Activated CD4-positive, alpha-beta T cell treated with anti-CD3 and anti-CD28 coated beads for 48 hours (primary cell): ENCODE measurements at regions not wholly inside any gene's neighbourhood (a gene's known extent, or its start where the extent isn't known, plus 50 kb on each side); places are given as distances from the start of the nearest gene placed in this dataset.

ENCODE experiments used
- DNase-seq: peaks from one replicate; pipeline ENCODE4 v3.0.0-alpha.2; 2020

- no peak for DNase-seq
Observed at GRCh38 chr4:107312366-107312765, 276.3 kb upstream of the DKK2 start.

- DNase-seq, result no peak
Observed at GRCh38 chr4:107304699-107305286, 268.7 kb upstream of the DKK2 start.

GRCh38 chr4:107299646-107300045 is 263.5 kb upstream of the DKK2 start:
- DNase-seq, result no peak

DNA sequence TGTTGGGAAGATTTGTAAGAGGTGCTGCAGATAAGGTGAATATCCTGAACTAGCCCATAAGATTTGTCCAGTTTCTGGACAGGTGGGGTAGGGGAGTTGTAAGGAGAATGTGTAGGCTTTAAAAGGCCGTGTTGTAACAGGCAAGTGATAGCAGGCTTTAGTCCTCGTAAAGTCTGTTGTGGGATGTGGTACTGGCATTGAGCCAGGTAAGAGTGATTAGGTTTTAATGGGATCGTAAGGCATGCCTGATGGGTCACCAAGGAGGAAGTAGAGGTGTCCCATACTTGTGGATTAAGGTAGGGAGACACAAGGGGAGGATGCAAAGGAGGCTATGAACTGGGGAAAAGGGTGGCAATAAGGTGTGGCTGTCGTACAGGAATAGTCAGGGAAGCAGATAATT is 256.9 kb upstream of the DKK2 start:
- DNase-seq, result no peak

DNA sequence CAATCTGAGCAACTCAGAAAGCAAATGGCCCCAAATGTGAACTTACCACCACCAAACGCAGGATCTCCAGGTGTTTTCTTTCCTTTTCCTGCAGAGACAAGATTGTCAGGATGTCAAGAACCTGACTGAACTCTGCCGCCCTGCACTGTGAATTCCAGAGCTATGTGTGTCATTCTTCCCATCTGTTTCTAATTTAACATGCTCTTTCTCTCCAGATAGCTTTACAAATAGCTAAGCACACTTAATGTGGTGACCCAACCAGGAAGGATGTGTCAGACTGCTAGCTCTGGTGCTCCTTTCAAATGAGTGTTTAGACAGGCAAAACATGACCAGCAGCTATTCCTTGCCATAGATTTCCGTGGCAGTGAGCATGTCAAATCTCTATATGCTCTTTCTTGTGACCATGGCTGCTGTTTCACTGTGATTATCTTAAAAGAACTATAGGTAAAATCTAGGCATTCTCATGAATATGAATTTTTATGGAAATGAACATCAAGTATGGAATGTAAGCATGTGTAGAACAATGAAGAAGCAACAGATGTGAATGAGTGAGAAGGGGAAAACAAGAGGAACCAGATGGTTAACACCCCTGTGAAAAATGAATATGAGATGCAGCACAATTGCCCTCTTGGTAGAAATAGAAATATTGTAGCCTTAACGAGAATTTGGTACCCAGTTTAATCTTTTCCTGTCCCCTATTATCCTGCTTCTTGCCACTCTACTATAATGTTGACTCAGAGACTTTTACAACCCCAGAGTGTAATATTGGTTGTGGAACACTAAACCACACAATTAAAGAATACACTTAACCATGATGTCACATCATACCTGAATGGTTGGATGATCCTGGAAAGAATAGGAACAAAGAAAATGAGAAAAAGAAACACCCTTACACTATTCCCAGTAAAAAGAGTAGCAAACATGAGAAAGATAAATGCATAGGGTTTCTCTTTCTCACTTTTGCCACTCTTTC is 247.8 kb upstream of the DKK2 start:
- DNase-seq, result no peak

DNA sequence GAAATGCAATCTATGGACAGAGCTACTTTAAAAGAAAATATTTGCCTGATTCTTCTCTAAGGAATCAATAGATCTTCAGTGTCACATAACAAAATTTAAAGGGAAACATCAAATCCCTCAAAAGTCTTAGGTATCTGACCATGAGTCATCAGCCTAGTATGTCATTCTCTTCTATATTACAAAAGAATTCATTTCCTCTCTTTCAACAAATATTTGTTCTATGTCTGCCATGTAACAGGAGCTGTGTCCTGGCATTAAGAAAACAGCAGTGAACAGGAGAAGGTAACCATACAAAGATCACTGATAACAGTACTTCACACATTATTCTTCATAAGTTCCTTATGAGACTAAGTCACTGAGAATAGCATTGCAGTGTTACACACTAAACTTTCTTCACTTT is 243.6 kb upstream of the DKK2 start:
- no peak for DNase-seq

DNA sequence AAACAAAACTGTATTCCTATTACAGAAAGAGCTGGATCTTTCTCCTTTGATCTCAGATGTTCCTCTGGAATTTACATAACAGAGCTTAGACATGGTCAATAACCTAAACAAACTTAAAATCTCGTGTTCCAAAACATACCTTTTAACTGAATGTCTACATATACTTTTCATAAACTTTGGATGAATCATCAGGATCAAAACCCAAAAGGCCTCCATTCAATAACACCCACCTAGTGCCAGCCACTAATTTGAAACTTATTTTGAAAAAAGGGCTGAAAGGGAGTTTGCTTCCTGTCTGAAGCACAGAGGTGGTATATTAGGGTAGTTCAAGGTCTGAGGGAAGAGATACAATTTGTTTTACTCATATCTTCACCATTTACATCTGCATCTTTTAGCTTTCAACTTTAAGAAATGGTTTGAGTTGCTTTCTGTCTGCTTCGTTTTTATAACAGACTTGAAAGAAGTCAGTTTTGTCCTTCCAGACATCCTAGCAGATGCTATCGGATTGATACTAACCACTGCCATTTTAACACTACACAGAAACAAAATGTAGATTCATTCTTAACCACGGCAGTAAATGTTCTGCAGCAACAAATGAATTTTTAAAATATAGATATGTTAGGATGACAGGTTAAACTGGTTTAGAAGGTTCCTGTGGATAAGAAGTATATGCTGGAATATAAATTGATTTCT is 242.8 kb upstream of the DKK2 start:
- DNase-seq, result no peak

DNA sequence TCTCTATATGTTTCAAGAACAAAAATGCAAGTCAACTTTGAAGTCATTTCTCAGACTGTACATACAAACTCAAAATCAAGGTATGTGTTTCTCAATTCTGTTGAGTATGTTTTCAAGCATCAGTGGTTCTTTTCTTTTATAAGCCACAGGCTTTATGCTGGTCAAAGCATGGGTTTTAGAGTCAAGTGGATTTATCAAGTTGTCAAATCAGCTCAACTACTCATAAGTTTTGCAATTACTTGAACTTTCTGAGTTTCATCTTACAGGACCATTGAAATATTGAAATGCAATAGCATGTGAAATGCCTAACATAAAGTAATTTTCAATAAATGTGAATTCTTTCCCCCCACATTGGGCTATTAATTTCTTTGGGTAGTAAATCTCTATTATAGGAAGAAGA is 239.9 kb upstream of the DKK2 start:
- no peak for DNase-seq

GRCh38 chr4:107275225-107275624 is 239.1 kb upstream of the DKK2 start:
- DNase-seq, result no peak

DNA sequence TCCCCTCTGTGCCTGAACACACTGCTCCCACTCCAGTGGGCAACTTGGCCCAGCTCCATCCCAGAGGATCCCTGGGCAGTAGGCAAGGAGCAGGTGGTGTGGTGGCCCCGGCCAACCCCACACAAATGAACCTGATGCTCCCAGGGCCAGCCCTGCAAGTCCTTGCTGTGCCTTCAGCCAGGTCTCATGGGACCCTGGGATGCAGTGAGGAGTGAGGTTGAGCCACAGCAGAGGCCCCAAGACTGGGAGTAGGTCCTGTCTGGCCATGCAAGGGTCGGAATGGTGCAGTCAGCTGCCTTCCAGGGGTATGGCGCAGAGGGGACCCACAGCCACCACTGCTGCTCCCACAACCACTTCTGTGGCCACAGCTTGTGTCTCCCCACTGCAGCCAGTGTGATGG is 234.5 kb upstream of the DKK2 start:
- DNase-seq, result no peak

GRCh38 chr4:107269175-107269574 is 233.1 kb upstream of the DKK2 start:
- no peak for DNase-seq

GRCh38 chr4:107265859-107266258 is 229.7 kb upstream of the DKK2 start:
- DNase-seq, result no peak

DNA sequence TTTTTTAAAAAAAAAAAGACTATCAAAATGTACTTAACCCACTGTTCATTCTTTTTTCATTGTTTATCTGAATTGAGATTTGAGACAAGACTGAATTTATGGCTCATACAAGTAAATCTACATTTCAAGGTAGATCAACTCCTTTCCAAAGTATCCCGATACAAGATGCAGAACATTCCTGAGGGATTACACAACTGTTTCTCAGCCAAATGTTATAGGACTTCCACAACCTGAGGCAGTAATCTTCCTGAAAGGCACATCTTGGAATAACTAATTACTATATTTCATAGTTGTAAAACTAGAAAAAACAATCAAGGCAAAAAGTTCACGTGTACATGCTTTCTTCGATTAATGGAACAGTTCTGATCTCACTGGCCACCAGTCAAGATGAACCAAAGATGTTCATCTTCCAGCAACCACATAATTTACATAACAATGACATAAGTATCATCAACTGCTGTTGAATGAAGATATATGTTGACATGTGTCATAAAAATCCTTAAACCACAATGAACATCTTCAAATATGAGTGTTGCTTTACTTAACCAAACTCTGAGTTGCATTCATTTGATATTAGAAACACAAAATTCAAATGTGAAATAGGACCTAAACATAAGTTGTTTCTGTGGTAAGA is 225.2 kb upstream of the DKK2 start:
- no peak for DNase-seq

GRCh38 chr4:107258359-107258758 is 222.2 kb upstream of the DKK2 start:
- DNase-seq, result no peak

- DNase-seq, result no peak
Observed at GRCh38 chr4:107255596-107255995, 219.5 kb upstream of the DKK2 start.

DNA sequence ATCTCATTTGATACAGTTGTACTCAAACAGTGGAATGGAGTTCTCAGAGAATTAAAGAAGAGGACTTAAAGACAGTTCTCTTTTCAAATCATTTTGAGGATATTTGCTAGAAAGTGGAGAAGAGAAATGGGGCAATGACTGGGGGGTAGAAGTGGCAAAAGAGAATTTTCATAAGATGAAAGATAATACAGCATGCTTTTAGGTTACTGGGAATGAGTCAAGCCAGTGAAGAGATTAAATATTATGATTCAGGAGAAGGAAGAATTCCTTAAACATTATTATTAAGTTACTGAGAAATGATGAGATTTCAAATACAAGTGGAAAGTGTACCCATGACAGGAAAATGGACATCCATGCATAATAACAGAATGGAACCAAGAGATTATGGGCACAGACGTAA is 219.0 kb upstream of the DKK2 start:
- no peak for DNase-seq

- no peak for DNase-seq
Observed at GRCh38 chr4:107253579-107254068, 217.5 kb upstream of the DKK2 start.

DNA sequence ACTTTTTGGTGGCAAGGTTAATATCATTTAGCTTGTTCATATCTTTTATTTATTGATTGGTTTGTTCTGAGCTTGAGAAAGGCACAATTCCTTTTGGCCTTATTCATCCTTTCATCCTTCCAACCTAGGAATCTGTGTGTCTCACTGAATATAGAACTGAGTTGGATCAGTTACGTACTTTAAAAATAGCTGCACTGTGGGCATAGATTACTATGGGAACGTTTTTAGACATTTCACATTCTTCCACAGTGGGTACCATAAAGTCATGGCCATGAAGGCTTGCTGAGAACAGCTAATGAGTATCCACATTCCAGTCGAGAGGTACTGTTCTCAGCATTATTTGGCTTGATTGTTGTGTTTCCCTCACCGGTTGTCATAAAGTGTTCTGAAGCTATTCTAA is 217.0 kb upstream of the DKK2 start:
- no peak for DNase-seq

- no peak for DNase-seq
Observed at GRCh38 chr4:107252571-107252970, 216.5 kb upstream of the DKK2 start.

DNA sequence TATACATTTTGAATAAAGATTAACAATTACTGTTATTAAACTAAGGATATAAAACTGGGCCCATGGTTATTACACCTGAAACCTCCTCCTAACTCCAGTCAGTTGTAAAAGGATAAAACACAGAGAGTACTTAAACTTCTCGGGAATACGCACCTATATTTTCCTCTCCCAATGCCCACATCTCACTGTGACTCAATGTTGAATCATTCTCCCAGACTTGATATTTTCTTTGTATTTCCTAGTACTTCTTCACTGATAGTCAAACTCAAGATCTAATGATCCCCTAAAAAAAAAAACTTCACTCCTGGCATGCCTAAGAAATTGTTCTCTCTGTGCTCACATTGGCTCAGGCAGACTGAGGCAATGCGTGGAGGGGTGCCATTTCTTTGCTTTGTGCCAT is 212.5 kb upstream of the DKK2 start:
- DNase-seq, result no peak

- no peak for DNase-seq
Observed at GRCh38 chr4:107247738-107248137, 211.6 kb upstream of the DKK2 start.

DNA sequence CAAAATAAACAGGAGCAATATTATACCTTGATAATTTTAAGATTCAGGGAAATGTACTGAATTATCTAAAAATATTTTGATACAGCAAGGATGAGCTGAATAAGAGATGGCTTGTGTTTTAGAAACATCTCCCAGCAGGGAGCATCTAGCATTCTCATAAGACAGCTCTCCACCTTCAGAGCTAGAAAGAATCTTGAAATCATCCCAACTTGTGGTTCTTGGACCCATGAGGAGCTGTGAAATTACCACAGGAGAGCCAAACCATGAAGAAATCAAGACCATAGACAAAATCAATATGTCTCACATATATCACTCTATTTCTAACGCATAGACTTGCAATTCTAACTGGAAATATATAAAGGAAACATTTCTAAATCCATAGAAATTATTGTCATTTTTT is 210.6 kb upstream of the DKK2 start:
- DNase-seq, result no peak

DNA sequence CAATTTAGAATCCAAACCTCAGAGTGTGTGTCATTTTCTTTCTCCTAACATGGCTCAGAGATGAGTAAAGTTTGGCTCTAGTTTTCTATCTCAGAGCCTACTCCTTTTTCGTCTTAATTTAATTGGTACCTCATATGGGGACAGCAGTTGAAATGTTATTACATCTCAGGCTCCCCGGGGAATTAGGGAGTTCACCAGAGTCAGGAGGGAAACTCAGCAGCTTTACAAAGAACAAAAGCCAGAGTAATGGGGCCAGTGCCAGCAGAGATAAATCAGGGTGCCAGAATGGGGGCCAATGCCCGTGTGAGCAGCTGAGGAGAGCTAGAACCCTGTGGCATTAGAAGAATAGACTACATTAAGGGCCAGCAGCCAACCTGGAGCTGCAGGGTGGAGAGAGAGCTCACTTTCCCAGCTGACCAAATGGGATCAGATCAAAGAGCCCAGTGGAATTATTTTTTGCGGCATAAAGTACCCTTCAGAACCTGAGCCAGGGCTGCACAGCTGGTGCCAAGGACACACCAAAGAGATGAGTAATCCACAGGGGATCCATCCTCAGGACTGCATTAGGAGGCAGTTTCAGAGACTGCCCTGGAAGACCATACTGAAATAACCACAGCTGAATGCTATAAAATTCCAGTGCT is 207.1 kb upstream of the DKK2 start:
- no peak for DNase-seq
